ENCODE measurements at regions not wholly inside any gene's neighbourhood (a gene's known extent, or its start where the extent isn't known, plus 50 kb on each side); places are given as distances from the start of the nearest gene placed in this dataset.
A peak's percentile ranks its signal among the peaks of the same experiment; 100 is the strongest.

DNA sequence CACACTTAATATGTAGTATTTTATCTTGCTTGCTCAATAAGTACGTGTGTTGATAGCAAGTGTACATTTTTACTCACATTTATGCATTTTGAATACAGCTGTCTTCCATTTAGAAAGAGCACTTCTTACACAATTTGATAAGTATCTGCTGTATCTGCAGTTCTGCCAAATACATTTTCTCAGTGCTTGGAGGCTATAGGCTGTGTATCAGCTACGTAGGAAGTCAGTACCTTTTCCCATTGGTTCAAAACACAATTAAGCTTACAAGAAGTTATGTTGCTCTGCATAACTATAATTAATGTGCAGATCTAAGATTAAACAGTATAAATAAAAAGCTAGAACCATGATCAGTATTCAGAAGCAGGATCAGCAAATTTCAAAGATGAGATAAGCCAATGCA, 503.6 kb upstream of the SMIM21 start:
- TF ChIP-seq, protein P1, sequence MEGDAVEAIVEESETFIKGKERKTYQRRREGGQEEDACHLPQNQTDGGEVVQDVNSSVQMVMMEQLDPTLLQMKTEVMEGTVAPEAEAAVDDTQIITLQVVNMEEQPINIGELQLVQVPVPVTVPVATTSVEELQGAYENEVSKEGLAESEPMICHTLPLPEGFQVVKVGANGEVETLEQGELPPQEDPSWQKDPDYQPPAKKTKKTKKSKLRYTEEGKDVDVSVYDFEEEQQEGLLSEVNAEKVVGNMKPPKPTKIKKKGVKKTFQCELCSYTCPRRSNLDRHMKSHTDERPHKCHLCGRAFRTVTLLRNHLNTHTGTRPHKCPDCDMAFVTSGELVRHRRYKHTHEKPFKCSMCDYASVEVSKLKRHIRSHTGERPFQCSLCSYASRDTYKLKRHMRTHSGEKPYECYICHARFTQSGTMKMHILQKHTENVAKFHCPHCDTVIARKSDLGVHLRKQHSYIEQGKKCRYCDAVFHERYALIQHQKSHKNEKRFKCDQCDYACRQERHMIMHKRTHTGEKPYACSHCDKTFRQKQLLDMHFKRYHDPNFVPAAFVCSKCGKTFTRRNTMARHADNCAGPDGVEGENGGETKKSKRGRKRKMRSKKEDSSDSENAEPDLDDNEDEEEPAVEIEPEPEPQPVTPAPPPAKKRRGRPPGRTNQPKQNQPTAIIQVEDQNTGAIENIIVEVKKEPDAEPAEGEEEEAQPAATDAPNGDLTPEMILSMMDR (IDR thresholded peaks at IDR 0.05; ENCODE audit: insufficient read depth, missing control alignments), result no peak
- FAIRE-seq (peak; percentile 96), DNase-seq (ENCODE audit: insufficient read length, low spot score) (no peak)

DNA sequence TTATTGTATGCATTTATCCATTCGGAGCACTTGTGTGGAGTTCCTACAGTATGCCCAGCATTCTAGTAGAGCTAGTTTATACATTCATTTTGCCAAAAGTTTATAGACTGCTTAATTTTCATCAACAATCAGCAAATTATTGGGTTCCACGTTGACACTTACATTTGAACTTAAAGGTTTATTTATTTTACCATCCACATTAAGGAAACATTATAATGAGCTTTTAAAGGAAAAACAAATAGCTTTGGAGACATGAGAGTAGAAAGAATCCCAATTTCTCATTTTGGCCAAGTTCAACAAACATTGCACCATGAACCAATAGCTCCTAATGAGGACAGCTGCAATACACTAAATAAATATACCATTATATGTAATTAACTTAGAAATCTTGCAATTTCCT, 501.2 kb upstream of the SMIM21 start:
- DNase-seq (ENCODE audit: insufficient read length, low spot score) (no peak), FAIRE-seq (no peak)
- TF ChIP-seq, protein P1 (IDR thresholded peaks at IDR 0.05; ENCODE audit: insufficient read depth, missing control alignments), result no peak

DNA sequence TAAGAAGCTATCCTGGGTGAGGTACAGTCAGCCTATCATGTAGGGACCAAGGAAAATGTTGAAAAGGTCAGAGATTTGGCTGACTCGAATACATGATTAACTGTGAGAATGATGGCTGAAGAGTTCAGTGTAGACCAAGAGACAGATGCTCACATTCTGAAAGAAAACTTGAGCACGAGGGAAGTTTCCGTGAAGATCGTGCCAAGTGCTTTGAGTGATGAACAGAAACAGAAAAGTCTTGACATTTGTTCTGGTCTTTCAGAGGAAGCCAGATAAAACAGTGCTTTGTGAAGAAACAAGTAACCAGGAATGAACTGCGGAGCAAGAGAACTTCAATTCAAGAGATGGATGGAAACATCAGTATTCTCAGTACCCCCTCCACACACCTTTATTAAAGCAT, 500.3 kb upstream of the SMIM21 start:
- no peak for FAIRE-seq
- TF ChIP-seq, protein P1 (IDR thresholded peaks at IDR 0.05; ENCODE audit: insufficient read depth, missing control alignments), result no peak
- DNase-seq (ENCODE audit: insufficient read length, low spot score), result no peak

DNA sequence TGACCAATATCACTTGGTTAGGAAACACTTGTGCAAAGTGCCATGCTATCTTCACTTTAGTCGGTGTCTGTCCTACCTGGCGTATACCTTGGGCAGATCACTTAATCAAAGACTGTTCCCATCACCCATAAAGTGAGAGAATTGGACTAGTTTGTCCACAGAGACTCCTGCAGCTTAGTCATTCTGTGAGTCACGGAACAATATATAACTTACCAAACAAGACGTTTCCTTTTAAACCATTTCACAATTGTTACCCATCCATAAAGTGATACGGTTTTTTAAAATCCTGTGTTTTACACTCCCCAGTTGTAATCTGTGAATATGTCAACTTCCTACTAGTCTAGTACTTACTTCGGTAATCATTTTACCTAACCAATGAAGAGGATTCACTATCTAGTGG, 499.3 kb upstream of the SMIM21 start:
- DNase-seq (ENCODE audit: insufficient read length, low spot score) (no peak), FAIRE-seq (no peak)
- TF ChIP-seq, protein P1 (IDR thresholded peaks at IDR 0.05; ENCODE audit: insufficient read depth, missing control alignments), result no peak

DNA sequence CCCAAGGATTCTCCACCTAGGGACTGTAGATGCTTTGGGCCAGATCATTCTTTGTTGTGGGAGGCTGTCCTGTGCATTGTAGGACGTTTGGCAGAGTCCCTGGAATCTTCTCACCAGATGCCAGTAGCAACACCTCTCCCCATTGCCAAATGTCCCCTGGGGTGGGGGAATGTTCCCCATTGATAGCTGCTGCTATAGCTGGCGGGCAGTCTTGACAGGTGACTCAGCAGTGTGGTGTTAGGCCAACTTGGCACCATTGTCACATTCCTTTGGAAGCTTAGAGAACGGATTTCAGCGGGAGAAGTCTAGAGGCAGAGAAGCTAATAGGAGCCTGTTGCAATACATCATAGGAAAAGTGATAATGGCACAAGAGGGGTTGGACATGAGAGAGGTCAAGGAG, 495.7 kb upstream of the SMIM21 start:
- TF ChIP-seq, protein P1 (IDR thresholded peaks at IDR 0.05; ENCODE audit: insufficient read depth, missing control alignments), result no peak
- DNase-seq (ENCODE audit: insufficient read length, low spot score), result no peak
- no peak for FAIRE-seq

DNA sequence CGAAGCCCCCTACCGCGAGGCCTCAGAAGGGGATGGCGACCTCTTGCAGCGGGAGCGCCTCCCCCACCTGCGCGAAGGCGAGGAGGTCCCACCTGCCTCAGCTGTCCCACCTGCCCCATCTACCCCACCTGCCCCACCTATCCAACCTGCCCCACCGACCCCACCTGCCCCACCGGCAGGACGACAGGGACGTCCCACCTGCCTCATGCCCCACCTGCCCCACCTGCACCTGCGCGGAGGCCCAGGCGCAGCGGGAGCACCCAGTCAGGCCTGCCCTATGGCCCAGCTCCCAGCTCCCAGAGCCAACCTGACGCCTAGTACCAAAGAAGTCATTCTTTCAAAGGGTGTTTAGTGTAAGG, 489.1 kb upstream of the SMIM21 start:
- no peak for DNase-seq (ENCODE audit: insufficient read length, low spot score)
- no peak for FAIRE-seq
- TF ChIP-seq, protein P1 (IDR thresholded peaks at IDR 0.05; ENCODE audit: insufficient read depth, missing control alignments), result no peak

DNA sequence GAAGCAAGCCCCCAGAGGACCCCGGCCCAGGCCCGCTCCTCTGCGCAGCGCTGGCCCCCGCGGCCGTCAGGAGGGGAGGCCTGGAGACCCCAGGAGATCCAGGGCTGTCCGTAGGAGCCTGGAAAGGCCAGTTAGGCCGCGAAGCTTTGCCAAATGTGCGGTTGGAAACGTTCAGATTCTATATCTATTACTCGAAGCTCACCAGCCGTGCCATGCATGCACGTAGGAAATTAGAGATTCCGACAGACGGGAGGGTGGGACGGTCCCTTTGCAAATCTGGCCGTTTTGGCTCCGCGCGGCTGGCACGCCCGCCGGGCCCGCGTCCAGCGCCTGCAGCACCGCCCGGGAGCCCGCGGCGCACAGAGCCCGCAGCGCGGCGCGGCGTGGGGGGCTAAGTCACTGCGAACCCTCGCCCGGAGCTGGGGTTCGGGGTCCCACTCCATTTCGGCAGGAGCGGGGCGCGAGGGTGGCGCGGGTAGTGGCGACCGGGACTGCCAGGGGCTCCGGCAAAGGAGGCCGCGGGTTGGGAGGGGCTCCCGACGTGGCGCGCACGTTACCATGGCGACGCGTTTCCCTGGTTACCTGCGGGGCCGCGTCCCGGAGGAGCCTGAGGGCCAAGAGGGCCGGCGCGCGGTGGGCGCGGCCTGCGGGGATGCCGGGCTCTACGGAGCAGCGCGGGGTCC, 488.6 kb upstream of the SMIM21 start:
- DNase-seq (ENCODE audit: insufficient read length, low spot score), result peak; percentile 100
- TF ChIP-seq, protein P1 (IDR thresholded peaks at IDR 0.05; ENCODE audit: insufficient read depth, missing control alignments), result no peak

More for the DNA sequence above, 488.6 kb upstream of the SMIM21 start:
- no peak for FAIRE-seq
